HL-60 (cell line): ENCODE measurements at regions not wholly inside any gene's neighbourhood (a gene's known extent, or its start where the extent isn't known, plus 50 kb on each side); places are given as distances from the start of the nearest gene placed in this dataset.

ENCODE experiments used
- DNase-seq, 2 experiments: peaks; one replicate each; pipeline ENCODE4 v3.0.0-alpha.2; 2010 to 2020; ENCODE audit warnings: low read depth in 1 of 2, low spot score in 1 of 2
- H3K27ac ChIP-seq: fragments of 250-450 bp; sonication (Bioruptor Pico); replicated peaks from 2 replicates; pipeline ENCODE4 v1.5.1; 2020; ENCODE audit warnings: mild to moderate bottlenecking, moderate library complexity
- H3K27me3 ChIP-seq: fragments of 250-450 bp; sonication (Bioruptor Pico); 2 replicates; pipeline ENCODE4 v1.5.1; 2021; ENCODE audit warnings: mild to moderate bottlenecking, moderate library complexity; ENCODE audit not compliant: insufficient read depth, poor library complexity, severe bottlenecking
- H3K4me3 ChIP-seq: replicated peaks from 2 replicates; pipeline ENCODE4 v1.5.1; 2011; ENCODE audit warnings: mild to moderate bottlenecking, control low read depth, low read length; ENCODE audit not compliant: insufficient read depth
- GABPA ChIP-seq: IDR thresholded peaks from 2 replicates; pipeline ENCODE4 v1.6.1; 2012; ENCODE audit warnings: low read depth
- POLR2AphosphoS5 ChIP-seq: IDR thresholded peaks from 2 replicates; pipeline ENCODE4 v1.6.1; 2012; ENCODE audit warnings: low read depth
- SPI1 ChIP-seq: IDR thresholded peaks from 2 replicates; pipeline ENCODE4 v1.6.1; 2012; ENCODE audit warnings: low read depth, mild to moderate bottlenecking, borderline replicate concordance
- TF ChIP-seq, protein P1 (sequence below): IDR thresholded peaks from 2 replicates; pipeline ENCODE4 v1.6.1; 2012; ENCODE audit warnings: low read depth; ENCODE audit not compliant: insufficient replicate concordance
- TF ChIP-seq, protein P2 (sequence below): IDR thresholded peaks from one replicate; pipeline ENCODE4 v1.5.1; 2011; ENCODE audit warnings: low read length, control low read depth, inconsistent platforms; ENCODE audit not compliant: insufficient read depth

DNA sequence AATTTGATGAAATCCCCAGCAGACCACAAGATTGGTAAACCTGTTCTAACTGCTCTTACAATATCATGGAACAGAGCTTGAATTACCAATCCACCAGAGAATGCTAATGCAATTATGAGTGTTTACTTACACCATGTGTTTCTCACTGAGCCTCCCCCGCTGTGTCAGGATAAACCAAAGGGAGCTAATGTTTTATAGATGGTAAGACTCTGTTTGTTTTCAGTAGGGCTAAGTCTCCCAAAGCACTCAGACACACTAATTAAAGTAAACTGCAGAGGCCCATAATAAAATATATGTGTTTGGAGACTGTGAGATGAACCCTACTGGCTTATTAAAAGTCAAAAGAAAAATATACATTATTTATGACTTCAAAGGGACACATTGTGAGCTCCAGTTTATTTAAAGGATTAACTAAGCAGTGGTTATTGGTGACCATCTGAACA, 261.7 kb upstream of the FAM241A start:
- Histone ChIP-seq H3K4me3 (no peak overlapping the region), H3K27ac (no peak overlapping the region), H3K27me3 (peaks cover 3% of the 10 kb centered on the region)
- no peak for DNase-seq
- TF ChIP-seq SPI1 (no peak), GABPA (no peak), POLR2AphosphoS5 (no peak)
- TF ChIP-seq, protein P1, sequence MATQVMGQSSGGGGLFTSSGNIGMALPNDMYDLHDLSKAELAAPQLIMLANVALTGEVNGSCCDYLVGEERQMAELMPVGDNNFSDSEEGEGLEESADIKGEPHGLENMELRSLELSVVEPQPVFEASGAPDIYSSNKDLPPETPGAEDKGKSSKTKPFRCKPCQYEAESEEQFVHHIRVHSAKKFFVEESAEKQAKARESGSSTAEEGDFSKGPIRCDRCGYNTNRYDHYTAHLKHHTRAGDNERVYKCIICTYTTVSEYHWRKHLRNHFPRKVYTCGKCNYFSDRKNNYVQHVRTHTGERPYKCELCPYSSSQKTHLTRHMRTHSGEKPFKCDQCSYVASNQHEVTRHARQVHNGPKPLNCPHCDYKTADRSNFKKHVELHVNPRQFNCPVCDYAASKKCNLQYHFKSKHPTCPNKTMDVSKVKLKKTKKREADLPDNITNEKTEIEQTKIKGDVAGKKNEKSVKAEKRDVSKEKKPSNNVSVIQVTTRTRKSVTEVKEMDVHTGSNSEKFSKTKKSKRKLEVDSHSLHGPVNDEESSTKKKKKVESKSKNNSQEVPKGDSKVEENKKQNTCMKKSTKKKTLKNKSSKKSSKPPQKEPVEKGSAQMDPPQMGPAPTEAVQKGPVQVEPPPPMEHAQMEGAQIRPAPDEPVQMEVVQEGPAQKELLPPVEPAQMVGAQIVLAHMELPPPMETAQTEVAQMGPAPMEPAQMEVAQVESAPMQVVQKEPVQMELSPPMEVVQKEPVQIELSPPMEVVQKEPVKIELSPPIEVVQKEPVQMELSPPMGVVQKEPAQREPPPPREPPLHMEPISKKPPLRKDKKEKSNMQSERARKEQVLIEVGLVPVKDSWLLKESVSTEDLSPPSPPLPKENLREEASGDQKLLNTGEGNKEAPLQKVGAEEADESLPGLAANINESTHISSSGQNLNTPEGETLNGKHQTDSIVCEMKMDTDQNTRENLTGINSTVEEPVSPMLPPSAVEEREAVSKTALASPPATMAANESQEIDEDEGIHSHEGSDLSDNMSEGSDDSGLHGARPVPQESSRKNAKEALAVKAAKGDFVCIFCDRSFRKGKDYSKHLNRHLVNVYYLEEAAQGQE = no peak
- TF ChIP-seq, protein P2, sequence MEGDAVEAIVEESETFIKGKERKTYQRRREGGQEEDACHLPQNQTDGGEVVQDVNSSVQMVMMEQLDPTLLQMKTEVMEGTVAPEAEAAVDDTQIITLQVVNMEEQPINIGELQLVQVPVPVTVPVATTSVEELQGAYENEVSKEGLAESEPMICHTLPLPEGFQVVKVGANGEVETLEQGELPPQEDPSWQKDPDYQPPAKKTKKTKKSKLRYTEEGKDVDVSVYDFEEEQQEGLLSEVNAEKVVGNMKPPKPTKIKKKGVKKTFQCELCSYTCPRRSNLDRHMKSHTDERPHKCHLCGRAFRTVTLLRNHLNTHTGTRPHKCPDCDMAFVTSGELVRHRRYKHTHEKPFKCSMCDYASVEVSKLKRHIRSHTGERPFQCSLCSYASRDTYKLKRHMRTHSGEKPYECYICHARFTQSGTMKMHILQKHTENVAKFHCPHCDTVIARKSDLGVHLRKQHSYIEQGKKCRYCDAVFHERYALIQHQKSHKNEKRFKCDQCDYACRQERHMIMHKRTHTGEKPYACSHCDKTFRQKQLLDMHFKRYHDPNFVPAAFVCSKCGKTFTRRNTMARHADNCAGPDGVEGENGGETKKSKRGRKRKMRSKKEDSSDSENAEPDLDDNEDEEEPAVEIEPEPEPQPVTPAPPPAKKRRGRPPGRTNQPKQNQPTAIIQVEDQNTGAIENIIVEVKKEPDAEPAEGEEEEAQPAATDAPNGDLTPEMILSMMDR = no peak

DNA sequence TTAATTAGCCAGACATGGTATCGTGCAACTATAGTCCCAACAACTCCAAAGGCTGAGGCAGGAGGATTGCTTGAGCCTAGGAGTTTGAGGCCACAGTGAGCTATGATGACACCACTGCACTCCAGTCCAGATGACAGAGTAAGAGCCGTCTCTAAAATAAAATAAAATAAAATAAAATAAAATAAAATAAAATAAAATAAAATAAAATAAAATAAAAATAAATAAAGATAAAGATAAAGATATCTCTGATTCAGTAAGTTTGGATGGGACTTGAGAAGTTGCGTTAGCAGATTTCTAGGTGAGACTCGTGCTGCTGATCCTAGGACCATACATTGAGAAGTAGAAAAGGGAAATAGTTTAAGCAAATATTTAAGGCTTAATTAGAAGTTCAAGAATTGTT, 254.8 kb upstream of the FAM241A start:
- TF ChIP-seq POLR2AphosphoS5 (no peak), GABPA (no peak), SPI1 (no peak)
- TF ChIP-seq, protein P1 = no peak
- TF ChIP-seq, protein P2 = no peak
- H3K27me3 ChIP-seq = peaks cover 3% of the 10 kb centered on the region
- no peak for DNase-seq
- H3K4me3 ChIP-seq = no peak overlapping the region
- no peak overlapping the region for H3K27ac ChIP-seq

DNA sequence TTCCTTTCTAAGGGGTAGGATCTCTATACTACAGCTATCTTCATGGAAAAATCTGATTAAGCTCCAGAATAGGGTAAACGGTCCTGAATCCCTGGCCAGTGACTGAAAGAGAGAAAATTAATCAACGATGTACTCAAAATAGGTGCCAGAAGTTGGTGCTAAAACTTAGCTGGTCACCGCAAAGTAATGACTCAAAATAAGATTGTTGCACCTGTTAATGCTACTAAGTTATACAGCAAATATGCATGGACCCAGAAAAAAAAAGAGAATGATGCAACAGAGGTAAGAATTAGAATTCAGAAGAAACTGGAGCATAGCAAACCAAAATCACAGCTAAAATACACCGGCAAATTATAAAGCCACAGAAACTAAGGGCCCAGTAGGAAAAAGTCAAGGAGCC, 239.7 kb upstream of the FAM241A start:
- Histone ChIP-seq H3K27me3 (no peaks in the 10 kb centered on the region), H3K4me3 (no peak overlapping the region), H3K27ac (no peak overlapping the region)
- DNase-seq = no peak
- no peak for TF ChIP-seq SPI1
- TF ChIP-seq POLR2AphosphoS5 = no peak
- no peak for TF ChIP-seq GABPA
- TF ChIP-seq, protein P2 = no peak

DNA sequence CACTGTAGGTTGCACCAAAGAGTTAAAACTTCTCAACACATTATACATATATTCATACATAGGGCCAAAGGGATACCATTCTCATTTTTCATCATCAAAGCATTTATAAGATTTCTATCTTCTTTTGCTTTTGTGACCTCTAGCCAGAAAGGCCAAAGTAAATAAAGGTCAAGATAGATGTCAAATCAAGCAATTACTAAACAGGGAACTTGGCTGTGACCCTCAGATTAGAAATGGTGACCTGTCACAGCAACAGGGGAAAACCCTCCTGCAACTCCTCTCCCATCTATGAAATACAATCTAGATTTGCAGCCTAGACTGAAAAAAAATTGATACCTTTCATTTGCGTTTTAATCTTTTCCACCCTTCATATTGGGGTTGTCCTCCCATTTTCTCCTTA, 225.6 kb upstream of the FAM241A start:
- no peak for DNase-seq
- TF ChIP-seq POLR2AphosphoS5 (no peak), GABPA (no peak), SPI1 (no peak)
- TF ChIP-seq, protein P2 = no peak
- TF ChIP-seq, protein P1 = no peak
- no peak overlapping the region for H3K4me3 ChIP-seq
- H3K27me3 ChIP-seq = no peaks in the 10 kb centered on the region
- no peak overlapping the region for H3K27ac ChIP-seq
